Liver (tissue), 8 donors: ENCODE measurements at regions not wholly inside any gene's neighbourhood (a gene's known extent, or its start where the extent isn't known, plus 50 kb on each side); places are given as distances from the start of the nearest gene placed in this dataset.

Experiments
- DNase-seq: peaks from one replicate; pipeline ENCODE4 v3.0.0-alpha.2; 2017; ENCODE audit warnings: low spot score
- H3K27ac ChIP-seq, 2 donors: one replicate each; pipeline ENCODE4 v1.7.0; 2013; ENCODE audit warnings: inconsistent platforms in 2 of 2, low read length in 2 of 2, control low read depth in 1 of 2, low read depth in 1 of 2, mild to moderate bottlenecking in 1 of 2
- H3K27me3 ChIP-seq, 4 donors: one replicate each; pipeline versions ENCODE4 v1.6.1 to v1.7.0; 2013; ENCODE audit warnings: low read length in 3 of 4, inconsistent platforms in 1 of 4, mild to moderate bottlenecking in 1 of 4, moderate library complexity in 1 of 4; ENCODE audit not compliant: control insufficient read depth in 4 of 4, insufficient read depth in 4 of 4
- H3K36me3 ChIP-seq, 4 donors: one replicate each; pipeline versions ENCODE4 v1.6.1 to v1.7.0; 2013; ENCODE audit warnings: low read length in 3 of 4, mild to moderate bottlenecking in 3 of 4, low read depth in 1 of 4, moderate library complexity in 1 of 4; ENCODE audit not compliant: control insufficient read depth in 4 of 4, insufficient read depth in 3 of 4
- H3K4me1 ChIP-seq, 4 donors: one replicate each; pipeline versions ENCODE4 v1.6.1 to v1.7.0; 2013; ENCODE audit warnings: low read length in 3 of 4, mild to moderate bottlenecking in 3 of 4, moderate library complexity in 1 of 4; ENCODE audit not compliant: control insufficient read depth in 4 of 4, insufficient read depth in 4 of 4
- H3K4me3 ChIP-seq, 3 donors: one replicate each; pipeline versions ENCODE4 v1.6.1 to v1.7.0; 2013; ENCODE audit warnings: low read length in 3 of 3, control low read depth in 1 of 3, low read depth in 1 of 3, mild to moderate bottlenecking in 1 of 3
- H3K9ac ChIP-seq, 2 donors: one replicate each; pipeline ENCODE4 v1.7.0; 2013; ENCODE audit warnings: low read length in 2 of 2, mild to moderate bottlenecking in 2 of 2, moderate library complexity in 2 of 2, control low read depth in 1 of 2, low read depth in 1 of 2
- H3K9me3 ChIP-seq, 4 donors: one replicate each; pipeline versions ENCODE4 v1.6.1 to v1.7.0; 2013; ENCODE audit warnings: low read length in 3 of 4; ENCODE audit not compliant: control insufficient read depth in 4 of 4
- ATF3 ChIP-seq: IDR thresholded peaks from 2 replicates; pipeline ENCODE4 v1.6.1; 2016; ENCODE audit warnings: antibody characterized with exemption
- EGR1 ChIP-seq, 2 donors: IDR thresholded peaks; 2 replicates each; pipeline ENCODE4 v1.6.1; 2016 to 2018; ENCODE audit warnings: antibody characterized with exemption in 2 of 2, low read depth in 2 of 2
- FOXA1 ChIP-seq: IDR thresholded peaks from 2 replicates; pipeline ENCODE4 v1.6.1; 2016; ENCODE audit warnings: antibody characterized with exemption
- FOXA2 ChIP-seq: IDR thresholded peaks from 2 replicates; pipeline ENCODE4 v1.6.1; 2016; ENCODE audit warnings: antibody characterized with exemption
- GABPA ChIP-seq, 2 donors: IDR thresholded peaks in 1 of 2; conservative IDR thresholded peaks in 1 of 2; 2 replicates each; pipeline ENCODE4 v1.6.1; 2016; ENCODE audit warnings: antibody characterized with exemption in 2 of 2, mild to moderate bottlenecking in 1 of 2, moderate library complexity in 1 of 2
- HNF4A ChIP-seq, 2 donors: conservative IDR thresholded peaks; 2 replicates each; pipeline ENCODE4 v1.6.1; 2016; ENCODE audit warnings: antibody characterized with exemption in 2 of 2, mild to moderate bottlenecking in 2 of 2
- HNF4G ChIP-seq: IDR thresholded peaks from 2 replicates; pipeline ENCODE4 v1.6.1; 2016; ENCODE audit warnings: antibody characterized with exemption
- JUND ChIP-seq, 2 donors: IDR thresholded peaks; 2 replicates each; pipeline ENCODE4 v1.6.1; 2016; ENCODE audit warnings: antibody characterized with exemption in 2 of 2
- NR2F2 ChIP-seq: IDR thresholded peaks from 2 replicates; pipeline ENCODE4 v1.6.1; 2016; ENCODE audit warnings: antibody characterized with exemption
- RAD21 ChIP-seq, 2 donors: IDR thresholded peaks; 2 replicates each; pipeline ENCODE4 v1.6.1; 2016; ENCODE audit warnings: antibody characterized with exemption in 2 of 2, mild to moderate bottlenecking in 2 of 2
- REST ChIP-seq: IDR thresholded peaks from 2 replicates; pipeline ENCODE4 v1.6.1; 2016; ENCODE audit warnings: antibody characterized with exemption, mild to moderate bottlenecking
- RXRA ChIP-seq, 2 donors: IDR thresholded peaks; 2 replicates each; pipeline ENCODE4 v1.6.1; 2017 to 2018; ENCODE audit warnings: antibody characterized with exemption in 2 of 2, mild to moderate bottlenecking in 1 of 2
- SP1 ChIP-seq: IDR thresholded peaks from 2 replicates; pipeline ENCODE4 v1.6.1; 2018; ENCODE audit warnings: antibody characterized with exemption, mild to moderate bottlenecking
- TAF1 ChIP-seq: conservative IDR thresholded peaks from 2 replicates; pipeline ENCODE4 v1.6.1; 2016; ENCODE audit warnings: antibody characterized with exemption, mild to moderate bottlenecking
- YY1 ChIP-seq: IDR thresholded peaks from 2 replicates; pipeline ENCODE4 v1.6.1; 2016; ENCODE audit warnings: antibody characterized with exemption, mild to moderate bottlenecking
- WGBS: extraction: QIAGEN DNeasy Blood & Tissue Kit; methylation state at CpG from one replicate; pipeline ENCODE4 v1.1.7; 2013; 5-methylcytosine and 5-hydroxymethylcytosine counted together
- TF ChIP-seq, protein P1 (sequence below): fragments of 150-350 bp; IDR thresholded peaks from 2 replicates; pipeline ENCODE4 v1.5.1; 2017; ENCODE audit warnings: improper control_type of control experiment, low read depth, low read length; ENCODE audit not compliant: missing input control
- TF ChIP-seq, protein P2 (sequence below): IDR thresholded peaks from 2 replicates; pipeline ENCODE4 v1.6.1; 2016; ENCODE audit warnings: antibody characterized with exemption
- donor health status: healthy.
- donor health status: healthy.
- donor health status: healthy.
- donor health status: healthy.
- donor health status: healthy.

DNA sequence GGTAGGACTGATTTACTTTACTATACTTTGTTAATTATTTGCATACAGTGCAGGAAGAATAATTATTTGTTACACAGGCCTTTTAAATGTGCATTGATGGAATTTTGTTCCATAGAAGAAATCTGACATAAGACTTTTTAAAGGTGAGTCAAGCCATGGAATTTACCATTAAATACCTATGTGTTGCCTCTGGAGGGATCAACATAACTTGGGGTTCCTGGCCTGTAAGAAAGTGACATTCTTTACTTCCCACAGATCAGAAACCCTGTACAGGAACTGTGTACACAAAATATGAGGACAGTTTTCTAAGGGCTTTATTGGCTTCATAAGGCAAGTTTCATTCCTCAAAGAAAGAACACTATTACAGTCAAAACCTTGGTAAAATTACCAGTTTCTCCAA, 1536.4 kb downstream of the NLGN4Y start (continued):
- TF ChIP-seq RAD21 (IDR thresholded peaks at IDR 0.05): no peak

- TF ChIP-seq ATF3: no peak
- TF ChIP-seq YY1: peak; percentile 20
- TF ChIP-seq SP1: no peak
- TF ChIP-seq GABPA (IDR thresholded peaks at IDR 0.05 in 1 of 2, conservative IDR thresholded peaks at IDR 0.05 in 1 of 2): no peak
- TF ChIP-seq FOXA1: no peak
- no peak for TF ChIP-seq TAF1
- no peak for TF ChIP-seq FOXA2
- TF ChIP-seq JUND (IDR thresholded peaks at IDR 0.05): no peak
- peak in 1 of 2 donors; percentile 51 for TF ChIP-seq HNF4A (conservative IDR thresholded peaks at IDR 0.05)
- TF ChIP-seq REST: no peak
- peak in 1 of 2 donors; percentile 33 for TF ChIP-seq RXRA (IDR thresholded peaks at IDR 0.05)
- TF ChIP-seq EGR1 (IDR thresholded peaks at IDR 0.05; ENCODE audit: low read depth in 2 of 2): no peak
- TF ChIP-seq RAD21 (IDR thresholded peaks at IDR 0.05): no peak
- TF ChIP-seq HNF4G: no peak
- TF ChIP-seq, protein P1, sequence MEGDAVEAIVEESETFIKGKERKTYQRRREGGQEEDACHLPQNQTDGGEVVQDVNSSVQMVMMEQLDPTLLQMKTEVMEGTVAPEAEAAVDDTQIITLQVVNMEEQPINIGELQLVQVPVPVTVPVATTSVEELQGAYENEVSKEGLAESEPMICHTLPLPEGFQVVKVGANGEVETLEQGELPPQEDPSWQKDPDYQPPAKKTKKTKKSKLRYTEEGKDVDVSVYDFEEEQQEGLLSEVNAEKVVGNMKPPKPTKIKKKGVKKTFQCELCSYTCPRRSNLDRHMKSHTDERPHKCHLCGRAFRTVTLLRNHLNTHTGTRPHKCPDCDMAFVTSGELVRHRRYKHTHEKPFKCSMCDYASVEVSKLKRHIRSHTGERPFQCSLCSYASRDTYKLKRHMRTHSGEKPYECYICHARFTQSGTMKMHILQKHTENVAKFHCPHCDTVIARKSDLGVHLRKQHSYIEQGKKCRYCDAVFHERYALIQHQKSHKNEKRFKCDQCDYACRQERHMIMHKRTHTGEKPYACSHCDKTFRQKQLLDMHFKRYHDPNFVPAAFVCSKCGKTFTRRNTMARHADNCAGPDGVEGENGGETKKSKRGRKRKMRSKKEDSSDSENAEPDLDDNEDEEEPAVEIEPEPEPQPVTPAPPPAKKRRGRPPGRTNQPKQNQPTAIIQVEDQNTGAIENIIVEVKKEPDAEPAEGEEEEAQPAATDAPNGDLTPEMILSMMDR: no peak
- no peak for DNase-seq
- no peak overlapping the region for H3K9ac ChIP-seq
- no peak overlapping the region for H3K4me3 ChIP-seq
- no peak overlapping the region for H3K27ac ChIP-seq
- H3K27me3 ChIP-seq: no peaks in the 10 kb centered on the region
- H3K4me1 ChIP-seq: no peaks in the 10 kb centered on the region
- H3K9me3 ChIP-seq: no peaks in the 10 kb centered on the region
- 51% methylated on average over 3 of the region's 3 CpGs for WGBS
- H3K36me3 ChIP-seq: no peaks in the 10 kb centered on the region
Measured at GRCh38 chrY:16071957-16072356, 1547.6 kb downstream of the NLGN4Y start.

GRCh38 chrY:16075701-16076100, 1551.4 kb downstream of the NLGN4Y start:
- TF ChIP-seq JUND (IDR thresholded peaks at IDR 0.05) (peak in 1 of 2 donors; percentile 19), REST (no peak), NR2F2 (no peak), SP1 (no peak), RAD21 (IDR thresholded peaks at IDR 0.05) (no peak)
- TF ChIP-seq, protein P2, sequence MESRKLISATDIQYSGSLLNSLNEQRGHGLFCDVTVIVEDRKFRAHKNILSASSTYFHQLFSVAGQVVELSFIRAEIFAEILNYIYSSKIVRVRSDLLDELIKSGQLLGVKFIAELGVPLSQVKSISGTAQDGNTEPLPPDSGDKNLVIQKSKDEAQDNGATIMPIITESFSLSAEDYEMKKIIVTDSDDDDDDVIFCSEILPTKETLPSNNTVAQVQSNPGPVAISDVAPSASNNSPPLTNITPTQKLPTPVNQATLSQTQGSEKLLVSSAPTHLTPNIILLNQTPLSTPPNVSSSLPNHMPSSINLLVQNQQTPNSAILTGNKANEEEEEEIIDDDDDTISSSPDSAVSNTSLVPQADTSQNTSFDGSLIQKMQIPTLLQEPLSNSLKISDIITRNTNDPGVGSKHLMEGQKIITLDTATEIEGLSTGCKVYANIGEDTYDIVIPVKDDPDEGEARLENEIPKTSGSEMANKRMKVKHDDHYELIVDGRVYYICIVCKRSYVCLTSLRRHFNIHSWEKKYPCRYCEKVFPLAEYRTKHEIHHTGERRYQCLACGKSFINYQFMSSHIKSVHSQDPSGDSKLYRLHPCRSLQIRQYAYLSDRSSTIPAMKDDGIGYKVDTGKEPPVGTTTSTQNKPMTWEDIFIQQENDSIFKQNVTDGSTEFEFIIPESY: no peak
- DNase-seq: no peak
- H3K4me3 ChIP-seq: no peak overlapping the region
- H3K27me3 ChIP-seq: no peaks in the 10 kb centered on the region
- H3K27ac ChIP-seq: no peak overlapping the region
- 90% methylated on average over 1 of the region's 1 CpG for WGBS
- no peaks in the 10 kb centered on the region for H3K4me1 ChIP-seq
- H3K36me3 ChIP-seq: no peaks in the 10 kb centered on the region
- no peak overlapping the region for H3K9ac ChIP-seq
- H3K9me3 ChIP-seq: no peaks in the 10 kb centered on the region
